H1 (cell line): ENCODE measurements at regions not wholly inside any gene's neighbourhood (a gene's known extent, or its start where the extent isn't known, plus 50 kb on each side); places are given as distances from the start of the nearest gene placed in this dataset.

Source experiments
- CTCF ChIA-PET: fragments of 300-600 bp; sonication (Branson Sonifier 250); formaldehyde crosslinking; loops from one replicate; lab custom pipeline; 2021; ENCODE audit not compliant: partially characterized antibody; lab: Charles Lee
- POLR2A ChIA-PET: fragments of 300-600 bp; sonication (Branson Sonifier 250); formaldehyde crosslinking; loops from one replicate; lab custom pipeline; 2021; ENCODE audit warnings: inconsistent platforms; ENCODE audit not compliant: partially characterized antibody; lab: Charles Lee
- DNase-seq, 2 experiments: peaks; one replicate each; pipeline versions ENCODE4 v3.0.0 to v3.0.0-alpha.2; 2010 to 2022; ENCODE audit warnings: low spot score in 2 of 2, low read depth in 1 of 2, mixed read lengths in 1 of 2
- FAIRE-seq: peaks from 2 replicates; lab custom pipeline; 2011; peaks lifted over from hg19 to GRCh38; lab: Jason Lieb, UNC
- H2AFZ ChIP-seq: 2 replicates; pipeline ENCODE4 v1.8.1; 2012; ENCODE audit warnings: low read length, inconsistent platforms
- H2AK5ac ChIP-seq: 2 replicates; pipeline ENCODE4 v1.6.1; 2013; ENCODE audit warnings: low read depth, low read length
- H2BK120ac ChIP-seq: replicated peaks from 2 replicates; pipeline ENCODE3; 2013; ENCODE audit warnings: low read depth, low read length, inconsistent platforms
- H2BK12ac ChIP-seq: 2 replicates; pipeline ENCODE4 v1.6.1; 2013; ENCODE audit warnings: low read depth, low read length
- H2BK15ac ChIP-seq: 2 replicates; pipeline ENCODE4 v1.6.1; 2013; ENCODE audit warnings: low read length
- H2BK20ac ChIP-seq: 2 replicates; pipeline ENCODE4 v1.6.1; 2013; ENCODE audit warnings: low read length
- H2BK5ac ChIP-seq: 2 replicates; pipeline ENCODE4 v1.6.1; 2013; ENCODE audit warnings: low read depth, low read length
- H3K14ac ChIP-seq: 2 replicates; pipeline ENCODE4 v1.6.1; 2013; ENCODE audit warnings: inconsistent platforms; ENCODE audit not compliant: insufficient read length
- H3K18ac ChIP-seq: 2 replicates; pipeline ENCODE4 v1.6.1; 2013; ENCODE audit warnings: low read length; ENCODE audit errors: extremely low read depth
- H3K23ac ChIP-seq: 2 replicates; pipeline ENCODE4 v1.6.1; 2013; ENCODE audit warnings: inconsistent platforms; ENCODE audit not compliant: insufficient read length
- H3K23me2 ChIP-seq: 2 replicates; pipeline ENCODE4 v1.6.1; 2013; ENCODE audit warnings: low read depth, low read length
- H3K27ac ChIP-seq: 2 replicates; pipeline ENCODE4 v1.6.1; 2011; ENCODE audit warnings: low read depth, low read length, inconsistent platforms
- H3K27me3 ChIP-seq, 4 experiments: replicated peaks in 1 of 4; 1 replicate in 1 of 4; 2 replicates in 3 of 4; pipeline versions ENCODE4 v1.6.1 to v1.8.1; 2011 to 2013; ENCODE audit warnings: low read length in 3 of 4, mild to moderate bottlenecking in 3 of 4, inconsistent platforms in 2 of 4, mixed read lengths in 2 of 4, moderate library complexity in 1 of 4; ENCODE audit not compliant: control insufficient read depth in 3 of 4, insufficient read depth in 3 of 4; ENCODE audit errors: extremely low read depth in 1 of 4
- H3K36me3 ChIP-seq, 4 experiments: 2 replicates each; pipeline versions ENCODE4 v1.6.1 to v1.8.1; 2011 to 2013; ENCODE audit warnings: mild to moderate bottlenecking in 4 of 4, low read length in 3 of 4, moderate library complexity in 2 of 4, control low read depth in 1 of 4, inconsistent platforms in 1 of 4; ENCODE audit not compliant: insufficient read depth in 4 of 4, control insufficient read depth in 2 of 4
- H3K4ac ChIP-seq: replicated peaks from 2 replicates; pipeline ENCODE3; 2013; ENCODE audit warnings: low read length, low read depth, mixed read lengths, inconsistent platforms; ENCODE audit not compliant: insufficient read length
- H3K4me1 ChIP-seq, 4 experiments: replicated peaks in 1 of 4; 1 replicate in 1 of 4; 2 replicates in 3 of 4; pipeline versions ENCODE4 v1.6.1 to v1.8.1; 2011 to 2013; ENCODE audit warnings: low read length in 3 of 4, inconsistent platforms in 2 of 4, mixed read lengths in 1 of 4; ENCODE audit not compliant: insufficient read depth in 4 of 4, control insufficient read depth in 3 of 4
- H3K4me2 ChIP-seq, 2 experiments: 2 replicates each; pipeline versions ENCODE4 v1.6.1 to v1.8.1; 2011 to 2013; ENCODE audit warnings: low read depth in 2 of 2, low read length in 2 of 2, control low read depth in 1 of 2, inconsistent platforms in 1 of 2, mild to moderate bottlenecking in 1 of 2; ENCODE audit not compliant: insufficient read depth in 1 of 2
- H3K4me3 ChIP-seq, 4 experiments: fragments of 200-600, 300-600 bp in 1 of 4; sonication (generic), shearing (Covaris generic), sonication (Bioruptor Twin) in 1 of 4; 2 replicates each; pipeline versions ENCODE4 v1.5.1 to v1.8.1; 2011 to 2016; ENCODE audit warnings: low read length in 4 of 4, low read depth in 3 of 4, control low read depth in 2 of 4, inconsistent platforms in 2 of 4, mild to moderate bottlenecking in 2 of 4, mixed read lengths in 1 of 4, moderate library complexity in 1 of 4; ENCODE audit not compliant: insufficient read depth in 2 of 4; ENCODE audit errors: extremely low read depth in 1 of 4
- H3K56ac ChIP-seq: replicated peaks from 2 replicates; pipeline ENCODE3; 2013; ENCODE audit warnings: low read depth, mild to moderate bottlenecking, mixed read lengths, low read length, inconsistent platforms; ENCODE audit not compliant: insufficient read length
- H3K79me1 ChIP-seq: 2 replicates; pipeline ENCODE4 v1.6.1; 2013; ENCODE audit warnings: low read depth, low read length, control low read depth
- H3K79me2 ChIP-seq, 2 experiments: 2 replicates each; pipeline versions ENCODE4 v1.6.1 to v1.8.1; 2012 to 2013; ENCODE audit warnings: low read length in 2 of 2, mild to moderate bottlenecking in 2 of 2, inconsistent platforms in 1 of 2; ENCODE audit not compliant: insufficient read depth in 2 of 2, control insufficient read depth in 1 of 2
- H3K9ac ChIP-seq, 4 experiments: replicated peaks in 1 of 4; 1 replicate in 1 of 4; 2 replicates in 3 of 4; pipeline versions ENCODE4 v1.6.1 to v1.8.1; 2011 to 2013; ENCODE audit warnings: low read depth in 3 of 4, low read length in 3 of 4, control low read depth in 2 of 4, mild to moderate bottlenecking in 2 of 4, moderate library complexity in 2 of 4, inconsistent platforms in 1 of 4; ENCODE audit errors: extremely low read depth in 1 of 4
- H3K9me3 ChIP-seq, 2 experiments: 2 replicates each; pipeline versions ENCODE4 v1.6.1 to v1.8.1; 2012 to 2013; ENCODE audit warnings: mild to moderate bottlenecking in 2 of 2, moderate library complexity in 2 of 2, control low read depth in 1 of 2, inconsistent platforms in 1 of 2, low read depth in 1 of 2, low read length in 1 of 2, mixed read lengths in 1 of 2; ENCODE audit not compliant: insufficient read depth in 2 of 2
- H4K20me1 ChIP-seq, 2 experiments: replicated peaks in 1 of 2; 2 replicates each; pipeline versions ENCODE3 to v1.8.1; 2011 to 2013; ENCODE audit warnings: inconsistent platforms in 2 of 2, low read length in 2 of 2, mild to moderate bottlenecking in 1 of 2; ENCODE audit not compliant: insufficient read depth in 2 of 2, control insufficient read depth in 1 of 2
- H4K5ac ChIP-seq: 2 replicates; pipeline ENCODE4 v1.6.1; 2013; ENCODE audit warnings: low read length, low read depth, mixed read lengths, inconsistent platforms; ENCODE audit not compliant: insufficient read length
- H4K8ac ChIP-seq: 2 replicates; pipeline ENCODE4 v1.8.0; 2013; ENCODE audit warnings: mild to moderate bottlenecking, moderate library complexity, low read length, inconsistent platforms; ENCODE audit not compliant: insufficient read depth; ENCODE audit errors: extremely low read depth
- H4K91ac ChIP-seq: replicated peaks from 2 replicates; pipeline ENCODE3; 2013; ENCODE audit warnings: low read length, mixed read lengths, inconsistent platforms; ENCODE audit not compliant: insufficient read length
- CHD2 ChIP-seq: IDR thresholded peaks from 2 replicates; pipeline ENCODE4 v1.6.1; 2012; ENCODE audit warnings: low read length, improper control_type of control experiment
- CREB1 ChIP-seq: IDR thresholded peaks from 2 replicates; pipeline ENCODE4 v1.6.1; 2012; ENCODE audit warnings: inconsistent platforms
- CTCF ChIP-seq, 3 experiments: IDR thresholded peaks; 1 replicate in 2 of 3; 2 replicates in 1 of 3; pipeline versions ENCODE4 v1.5.1 to v1.6.1; 2011; ENCODE audit warnings: low read length in 3 of 3, mild to moderate bottlenecking in 3 of 3, inconsistent platforms in 2 of 3, low read depth in 1 of 3, moderate library complexity in 1 of 3; ENCODE audit not compliant: insufficient read depth in 1 of 3; ENCODE audit errors: control extremely low read depth in 1 of 3
- MAFK ChIP-seq: IDR thresholded peaks from 2 replicates; pipeline ENCODE4 v1.6.1; 2012; ENCODE audit warnings: low read depth, mild to moderate bottlenecking, improper control_type of control experiment, low read length
- POLR2A ChIP-seq, 2 experiments: IDR thresholded peaks; 1 replicate in 1 of 2; 2 replicates in 1 of 2; pipeline ENCODE4 v1.6.1; 2011; ENCODE audit warnings: low read depth in 2 of 2, low read length in 2 of 2, mild to moderate bottlenecking in 2 of 2; ENCODE audit errors: control extremely low read depth in 1 of 2
- RNF2 ChIP-seq: fragments of 200-900, 300-1000 bp; sonication (generic); IDR thresholded peaks from 2 replicates; pipeline ENCODE4 v1.7.1; 2016; ENCODE audit warnings: borderline replicate concordance, low read depth, mild to moderate bottlenecking, antibody characterized with exemption, low read length; ENCODE audit not compliant: poor library complexity, severe bottlenecking; ENCODE audit errors: missing control alignments
- SAP30 ChIP-seq: fragments of 300-600 bp; sonication (generic); IDR thresholded peaks from 2 replicates; pipeline ENCODE4 v1.7.1; 2012; ENCODE audit warnings: low read length, moderate library complexity, mild to moderate bottlenecking, inconsistent platforms; ENCODE audit not compliant: insufficient read depth, insufficient replicate concordance
- TCF12 ChIP-seq: IDR thresholded peaks from 2 replicates; pipeline ENCODE4 v1.6.1; 2011; ENCODE audit warnings: low read depth, mild to moderate bottlenecking, low read length
- YY1 ChIP-seq: IDR thresholded peaks from 2 replicates; pipeline ENCODE4 v1.6.1; 2011; ENCODE audit warnings: low read depth, mild to moderate bottlenecking, low read length
- WGBS, 2 experiments: shearing (Covaris generic) in 1 of 2; methylation state at CpG; one replicate each; pipeline versions ENCODE4 v1.1.6 to v1.1.7; 2013 to 2015; ENCODE audit warnings: low lambda C conversion rate in 2 of 2, mixed read lengths in 2 of 2, inconsistent platforms in 1 of 2, low coverage in 1 of 2, missing lambda C conversion rate in 1 of 2; ENCODE audit not compliant: insufficient replicate concordance in 2 of 2, insufficient coverage in 1 of 2, insufficient read length in 1 of 2; ENCODE audit errors: extremely low coverage in 1 of 2, missing lambda C conversion rate in 1 of 2; 5-methylcytosine and 5-hydroxymethylcytosine counted together

- no peak overlapping the region for H3K18ac ChIP-seq
- H4K5ac ChIP-seq, result no peak overlapping the region
- POLR2A ChIA-PET, result no interaction called here
- H3K9me3 ChIP-seq, result no peaks in the 10 kb centered on the region
- H3K79me1 ChIP-seq, result no peaks in the 10 kb centered on the region
- no peak for TF ChIP-seq SAP30
- TF ChIP-seq POLR2A (IDR thresholded peaks at IDR 0.05; ENCODE audit: control extremely low read depth in 1 of 2, low read depth in 2 of 2, low read length in 2 of 2), result no peak
- no peak for TF ChIP-seq CREB1
- TF ChIP-seq YY1, result no peak
- TF ChIP-seq CHD2, result no peak
- TF ChIP-seq RNF2, result no peak
- TF ChIP-seq TCF12, result no peak
- no peak for TF ChIP-seq CTCF (IDR thresholded peaks at IDR 0.05; ENCODE audit: control extremely low read depth in 1 of 3, insufficient read depth in 1 of 3, low read depth in 1 of 3, low read length in 3 of 3)
- TF ChIP-seq MAFK, result no peak
- TF ChIP-seq, all 59 proteins: peak for 0
- FAIRE-seq (no peak), DNase-seq (no peak)
- H3K4me2 ChIP-seq, result no peak overlapping the region
- no peaks in the 10 kb centered on the region; a peak in 3 of 7 replicates for H3K4me1 ChIP-seq
- no peak overlapping the region for H3K56ac ChIP-seq
- CTCF ChIA-PET, result interaction anchor here (1.2 kb wide), 1 partner anchor 55 kb away, joined by 3 read pairs; no protein-coding TSS in a partner anchor
- H4K20me1 ChIP-seq, result no peaks in the 10 kb centered on the region
- no peaks in the 10 kb centered on the region for H3K27me3 ChIP-seq
- no peaks in the 10 kb centered on the region for H3K36me3 ChIP-seq
- H2BK5ac ChIP-seq, result no peak overlapping the region
- no peak overlapping the region for H4K91ac ChIP-seq
- H3K23me2 ChIP-seq, result no peaks in the 10 kb centered on the region
- no peak overlapping the region for H3K14ac ChIP-seq
- H2BK20ac ChIP-seq, result no peak overlapping the region
- H2BK12ac ChIP-seq, result no peak overlapping the region
- H4K8ac ChIP-seq, result no peak overlapping the region
- H3K4ac ChIP-seq, result no peak overlapping the region
- no peaks in the 10 kb centered on the region for H3K79me2 ChIP-seq
- H3K4me3 ChIP-seq, result no peak overlapping the region
- no peak overlapping the region for H2AFZ ChIP-seq
- H3K23ac ChIP-seq, result no peak overlapping the region
- no peak overlapping the region for H3K9ac ChIP-seq
- H3K27ac ChIP-seq, result no peak overlapping the region
- no peak overlapping the region for H2AK5ac ChIP-seq
- 96% methylated on average over 2 of the region's 2 CpGs; no CpG with 5 or more reads in 1 of the 2 experiments for WGBS, 2 experiments
- no peak overlapping the region for H2BK120ac ChIP-seq
- 0 out of 2 replicates have a peak overlapping the region, but pooled peaks have one; percentile 22 for H2BK15ac ChIP-seq
These were observed 149.0 kb upstream of the DPH6 start for GRCh38 chr15:35695003-35695402.
